Endometrium (tissue), 2 donors: ENCODE measurements at regions not wholly inside any gene's neighbourhood (a gene's known extent, or its start where the extent isn't known, plus 50 kb on each side); places are given as distances from the start of the nearest gene placed in this dataset.
A peak's percentile ranks its signal among the peaks of the same experiment; 100 is the strongest.

Source experiments
- FAIRE-seq: peaks from 2 replicates; lab custom pipeline; 2012; peaks lifted over from hg19 to GRCh38; lab: Jason Lieb, UNC
- donor health status: control.
- donor health status: control.

DNA sequence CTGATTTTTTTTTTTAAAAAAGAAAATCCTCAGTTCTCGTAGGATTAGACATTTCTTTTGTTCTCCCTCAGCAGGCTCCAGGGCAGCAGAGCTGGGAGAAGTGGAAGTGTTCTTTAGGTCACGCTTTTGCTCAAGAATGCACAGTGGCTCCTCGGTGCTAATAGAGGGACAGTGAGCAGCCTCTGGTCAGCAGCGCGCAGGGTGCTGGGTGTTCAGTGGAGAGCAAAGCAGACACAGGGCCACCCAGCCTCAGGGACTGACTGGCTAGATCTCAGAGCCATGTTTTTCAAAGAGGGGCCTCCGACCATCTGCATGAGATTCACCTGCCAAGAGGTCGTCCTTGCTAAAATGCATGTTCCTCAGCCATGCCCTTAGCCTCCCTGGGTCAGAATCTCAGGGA, 218.8 kb downstream of the HAUS1 start:
- no peak for FAIRE-seq

DNA sequence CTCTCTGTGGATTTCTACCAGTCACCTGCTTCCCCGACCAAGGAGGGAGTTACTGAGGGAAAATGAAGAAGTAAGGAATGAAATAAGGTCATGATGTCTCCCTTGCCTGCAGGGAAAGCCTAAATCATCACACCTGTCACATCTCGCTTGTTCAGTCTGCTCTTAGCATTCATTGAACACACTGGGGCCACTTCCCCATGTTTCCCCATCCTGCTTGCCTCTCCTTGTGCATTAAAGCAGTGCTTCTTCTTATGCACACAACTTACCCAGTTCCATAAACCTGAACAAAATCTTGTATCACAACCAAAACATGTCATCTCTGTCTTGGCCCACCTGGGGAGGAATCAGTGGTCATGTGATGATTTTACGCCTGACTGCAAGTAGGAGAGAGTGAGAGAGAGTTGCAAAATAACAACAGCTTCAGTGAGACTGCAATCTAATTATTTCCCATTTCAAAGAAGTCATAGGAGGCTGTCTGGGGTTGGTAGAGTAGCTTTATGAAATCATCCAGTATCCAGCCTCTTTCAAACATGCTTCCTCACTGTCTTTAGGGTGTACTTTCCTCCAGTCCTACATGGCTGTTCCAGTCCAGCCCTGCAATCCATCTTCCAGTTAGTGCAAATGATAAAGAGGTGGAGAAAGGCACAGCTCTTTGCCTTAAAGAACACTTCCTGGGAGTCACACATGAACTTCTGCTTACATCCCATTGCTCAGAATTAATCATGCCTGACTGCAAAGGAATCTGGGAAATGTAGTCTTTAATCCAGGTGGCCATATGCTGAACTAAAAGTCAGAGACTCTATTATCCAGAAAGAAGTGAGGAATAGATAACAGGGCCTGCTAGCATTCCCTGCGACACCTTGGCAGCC, 220.1 kb downstream of the HAUS1 start:
- peak; percentile 4 for FAIRE-seq

DNA sequence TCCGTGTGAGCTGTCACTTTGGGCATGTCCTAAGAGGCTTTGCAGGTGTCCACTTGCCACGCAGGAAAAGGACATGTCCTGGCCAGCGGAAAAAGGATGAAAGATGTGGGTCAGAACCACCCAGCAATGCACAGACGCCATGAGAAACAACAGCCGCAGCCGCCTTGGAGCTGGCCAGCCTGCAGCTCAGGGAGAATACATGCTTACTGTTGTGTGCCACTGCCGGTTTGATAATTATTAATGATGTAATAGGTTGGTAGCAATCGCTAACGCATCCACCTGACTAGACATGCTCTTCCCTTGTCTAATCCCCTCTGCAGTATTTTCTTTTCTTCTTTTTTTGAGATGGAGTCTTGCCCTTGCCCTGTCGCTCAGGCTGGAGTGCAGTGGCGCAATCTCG, 221.7 kb downstream of the HAUS1 start:
- no peak for FAIRE-seq

DNA sequence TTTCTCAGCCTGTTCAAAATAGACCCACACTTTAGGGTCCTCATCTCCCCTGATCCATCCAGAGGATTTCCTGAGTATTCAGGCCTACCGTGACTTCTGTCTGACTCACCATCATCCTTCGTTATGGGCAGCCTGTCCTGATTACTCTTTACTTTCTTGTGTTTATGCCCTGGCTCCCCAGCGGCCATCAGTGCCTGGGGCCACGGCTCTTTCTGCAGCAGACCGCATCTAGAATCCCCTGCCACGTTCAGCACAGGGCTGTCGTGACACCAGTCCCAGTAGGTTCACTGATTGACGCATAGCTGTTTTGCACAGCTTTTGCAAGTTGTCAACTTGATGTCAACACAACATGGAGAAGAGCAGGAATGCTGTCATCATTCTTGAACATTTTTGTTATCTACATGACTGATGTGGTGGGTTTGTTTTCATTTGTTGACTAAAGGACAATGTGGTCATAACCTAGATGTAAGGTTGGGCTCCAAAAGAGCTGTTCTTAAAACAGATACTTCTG, 225.6 kb downstream of the HAUS1 start:
- no peak for FAIRE-seq

DNA sequence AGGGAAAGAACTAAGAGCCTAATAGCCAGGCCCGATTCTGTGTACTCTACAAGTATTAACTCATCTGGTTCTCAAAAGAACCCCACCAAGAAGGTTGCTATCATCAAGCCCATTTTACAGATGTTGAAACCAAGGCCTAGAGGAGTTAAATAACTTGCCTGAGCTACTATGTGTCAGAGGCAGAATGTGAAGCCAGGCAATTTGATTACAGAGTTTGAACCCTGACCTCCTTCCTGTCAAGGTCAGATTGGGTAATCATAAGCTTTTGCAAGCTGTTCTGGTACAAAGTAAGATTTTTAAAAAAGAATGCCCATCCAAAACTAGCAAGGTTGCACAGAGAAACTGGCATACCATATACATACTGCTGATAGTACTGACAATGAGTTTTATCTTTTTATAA, 227.1 kb downstream of the HAUS1 start:
- no peak for FAIRE-seq

DNA sequence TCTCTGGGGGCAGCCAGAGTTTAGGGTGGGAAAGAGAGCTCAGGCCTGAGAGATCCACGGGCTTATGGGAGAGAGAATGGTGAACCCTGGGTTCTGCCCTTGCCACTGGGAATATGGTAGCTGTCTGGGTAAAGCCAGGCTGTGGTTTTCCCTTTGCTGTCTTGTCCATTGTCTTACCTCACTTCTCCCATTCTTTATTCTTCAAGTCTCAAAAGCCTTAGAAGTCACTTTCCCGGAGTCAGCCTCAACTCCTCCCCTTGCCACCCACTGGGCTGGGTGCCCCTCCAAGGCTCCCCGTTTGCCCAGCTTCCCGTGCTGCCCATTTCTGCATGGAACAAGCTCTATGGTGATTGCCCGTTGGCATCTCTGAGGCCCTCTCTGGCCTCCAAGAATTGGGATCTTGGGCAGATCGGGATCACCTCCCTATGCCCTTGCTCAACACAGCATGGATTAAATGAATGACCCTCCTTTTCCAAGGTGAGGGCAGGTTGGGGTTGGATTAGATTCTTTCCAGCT, 228.2 kb downstream of the HAUS1 start:
- no peak for FAIRE-seq

DNA sequence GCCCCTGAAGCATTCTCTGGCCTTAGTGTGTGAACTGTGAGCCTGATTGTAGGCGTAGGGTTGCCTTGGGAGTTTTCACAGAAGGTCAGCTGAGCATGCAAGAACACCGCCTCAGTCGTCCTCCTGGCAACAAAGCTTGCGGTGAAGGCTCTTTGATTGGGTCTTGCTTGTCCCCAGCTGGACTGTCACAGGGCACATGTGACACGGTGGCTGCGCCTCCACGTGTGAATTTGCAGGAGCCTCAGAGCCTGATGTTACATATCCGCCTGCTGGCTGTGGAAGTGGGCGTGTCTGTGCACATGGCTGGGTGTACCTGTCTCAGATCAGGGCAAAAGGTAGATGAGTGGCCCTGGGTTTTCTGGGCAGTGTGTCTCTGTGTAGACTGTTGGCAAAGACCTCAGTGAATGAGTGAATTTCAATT, 228.7 kb downstream of the HAUS1 start:
- FAIRE-seq: no peak

DNA sequence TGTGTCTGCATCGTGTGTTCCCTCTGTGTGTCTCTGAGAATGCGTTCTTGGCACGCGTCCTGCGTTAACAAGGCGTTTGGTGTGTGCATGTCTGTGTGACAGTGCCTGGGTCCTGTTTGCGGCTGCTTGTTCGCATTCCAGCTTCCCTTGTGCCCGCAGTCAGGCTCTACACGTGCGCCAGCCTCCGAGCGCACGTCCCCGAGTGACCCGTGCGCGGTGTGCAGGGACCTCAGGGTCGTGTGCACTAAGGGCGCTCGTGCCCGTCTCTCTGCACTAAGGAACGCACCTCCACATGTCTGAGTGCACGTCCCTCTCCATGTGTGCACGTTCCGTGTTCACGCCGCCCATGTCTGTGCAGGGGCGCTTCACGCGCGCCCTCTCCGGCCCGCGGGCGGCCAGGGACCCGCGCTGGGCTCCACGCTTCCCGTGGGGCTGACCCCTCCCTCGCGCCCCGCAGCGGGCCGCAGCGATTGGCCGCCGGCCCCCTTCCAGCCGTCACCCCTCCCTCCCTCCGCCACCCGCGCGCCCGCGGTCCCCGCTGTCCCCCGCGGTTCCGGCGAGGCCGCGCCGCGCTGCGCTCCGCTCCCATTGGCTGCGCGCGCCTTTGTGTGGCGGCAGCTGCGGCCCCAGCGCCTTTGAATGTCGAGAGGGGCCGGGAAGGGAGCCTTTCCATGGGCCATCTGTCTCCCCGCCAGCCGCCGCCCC, 229.4 kb downstream of the HAUS1 start:
- FAIRE-seq: no peak

DNA sequence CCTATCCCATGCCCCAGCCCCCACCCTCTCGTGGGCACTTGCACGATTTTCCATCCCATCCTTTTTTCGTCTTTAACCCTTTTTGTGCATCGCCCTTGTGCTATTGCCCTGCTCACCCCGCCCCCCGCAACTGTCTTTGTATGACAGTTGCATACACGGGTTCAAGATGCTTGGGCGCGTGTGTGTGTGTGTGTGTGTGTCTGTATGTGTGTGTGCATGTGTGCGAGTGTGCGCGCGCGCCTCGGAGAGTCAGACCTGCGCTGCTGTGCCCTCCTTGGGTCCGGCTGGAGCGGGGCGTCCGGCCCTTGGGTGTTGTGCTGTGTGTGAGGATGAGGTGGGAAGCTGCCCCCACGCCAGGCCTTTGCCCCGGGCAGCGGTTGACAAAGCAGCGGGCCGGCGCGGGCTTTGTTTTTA, 230.7 kb downstream of the HAUS1 start:
- no peak for FAIRE-seq

DNA sequence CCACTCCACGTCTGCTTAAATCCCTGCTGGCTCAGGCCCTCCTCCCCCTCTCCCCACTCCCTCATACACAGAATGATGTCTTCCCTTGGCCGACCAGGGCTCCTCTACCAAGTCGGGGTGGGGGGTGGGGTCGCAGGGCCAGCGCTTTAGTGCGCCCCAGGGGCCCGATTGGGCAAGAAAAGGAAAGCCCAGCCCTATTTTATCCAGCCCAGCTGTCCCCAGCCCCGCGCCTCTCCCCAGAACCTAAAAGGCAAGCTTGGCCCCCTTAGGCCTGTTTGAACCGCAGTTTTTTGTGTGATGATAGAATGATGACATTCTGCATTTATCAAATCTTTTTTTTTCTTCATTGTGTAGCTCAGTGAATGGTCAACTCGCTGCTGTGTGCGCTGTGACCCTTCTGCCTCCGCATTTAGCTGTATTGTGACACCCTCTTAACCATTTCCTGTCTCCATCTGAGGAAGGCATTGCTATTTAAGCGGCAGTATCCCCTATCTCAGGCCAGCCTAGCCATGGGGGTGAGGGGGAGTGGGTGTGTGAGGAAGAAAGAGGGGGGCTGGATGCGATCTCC, 231.4 kb downstream of the HAUS1 start:
- FAIRE-seq: no peak

DNA sequence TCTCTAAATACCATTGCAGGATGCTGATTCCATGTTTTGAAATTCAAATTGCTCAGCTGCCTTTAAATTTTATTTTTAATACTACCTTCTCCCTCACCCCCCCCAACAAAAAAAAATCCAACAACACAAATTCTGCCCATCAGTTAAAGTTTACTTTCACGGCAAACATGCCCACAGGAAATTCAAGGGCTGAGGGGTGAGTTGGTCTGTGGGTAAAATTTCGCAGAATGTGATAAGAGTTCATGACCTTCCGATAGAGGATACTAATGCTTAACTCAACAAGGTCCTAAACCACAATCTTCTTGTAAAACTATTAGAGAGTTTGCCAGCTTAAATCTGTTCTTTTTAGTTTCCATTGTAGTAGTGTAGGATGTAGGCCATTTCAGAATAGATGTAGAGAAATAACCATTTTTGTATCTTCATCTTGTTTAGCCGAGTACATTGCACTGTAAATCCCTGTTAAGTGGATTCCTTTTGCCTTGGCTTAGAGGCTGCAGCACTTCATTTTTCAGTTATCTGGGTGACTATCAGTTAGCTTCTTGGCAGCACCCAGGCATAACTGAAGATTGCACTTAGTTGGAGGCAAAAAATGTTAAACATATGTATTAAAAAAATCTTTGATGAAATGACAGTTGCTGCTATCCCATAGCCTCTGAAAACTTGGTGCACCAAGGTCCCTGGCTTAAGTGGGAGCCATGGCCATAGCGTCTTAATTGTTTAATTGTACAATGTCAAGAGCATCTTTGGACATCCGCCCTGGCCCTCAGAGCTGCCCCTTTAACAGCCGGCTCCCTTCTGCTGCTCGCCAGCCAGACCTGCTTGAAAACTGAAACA, 232.3 kb downstream of the HAUS1 start:
- FAIRE-seq: no peak

DNA sequence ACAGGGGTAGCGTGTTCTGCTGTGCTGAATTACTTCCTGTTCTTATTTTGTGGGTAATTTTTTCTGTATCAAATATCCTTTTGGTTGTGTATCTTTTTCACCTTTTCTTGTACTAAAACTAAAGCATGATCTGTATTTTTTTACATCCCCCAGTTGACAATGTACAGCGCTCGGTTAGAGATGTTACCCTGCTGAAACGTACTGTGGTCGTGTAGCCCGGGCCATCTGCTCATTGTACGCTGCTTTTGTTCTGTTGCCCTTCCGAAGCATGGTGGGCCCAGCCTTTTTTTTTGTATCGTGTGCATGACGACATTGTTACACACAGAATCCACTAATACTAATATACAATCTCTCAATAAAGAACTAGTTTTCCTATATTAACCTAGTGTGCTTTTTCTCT, 233.1 kb downstream of the HAUS1 start:
- FAIRE-seq: no peak

DNA sequence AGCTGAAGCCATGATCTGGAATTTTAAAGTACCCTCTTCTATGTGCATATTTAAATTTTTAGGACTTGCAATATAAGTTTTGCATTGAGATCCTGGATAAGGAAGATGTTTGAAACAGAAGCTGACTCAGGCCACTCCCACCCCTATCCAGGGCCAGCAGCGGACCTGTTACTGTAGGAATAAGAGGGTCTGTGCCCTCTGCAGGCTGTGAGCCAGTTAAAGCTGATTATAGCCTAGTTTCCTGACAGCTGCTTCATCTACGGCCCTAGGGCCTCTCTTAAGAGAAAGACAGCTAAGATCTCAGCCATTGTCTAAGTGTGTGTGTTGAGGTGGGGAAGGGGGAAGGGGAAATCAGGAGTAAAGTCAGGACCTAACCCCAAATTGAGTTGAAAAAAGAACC, 234.0 kb downstream of the HAUS1 start:
- no peak for FAIRE-seq

DNA sequence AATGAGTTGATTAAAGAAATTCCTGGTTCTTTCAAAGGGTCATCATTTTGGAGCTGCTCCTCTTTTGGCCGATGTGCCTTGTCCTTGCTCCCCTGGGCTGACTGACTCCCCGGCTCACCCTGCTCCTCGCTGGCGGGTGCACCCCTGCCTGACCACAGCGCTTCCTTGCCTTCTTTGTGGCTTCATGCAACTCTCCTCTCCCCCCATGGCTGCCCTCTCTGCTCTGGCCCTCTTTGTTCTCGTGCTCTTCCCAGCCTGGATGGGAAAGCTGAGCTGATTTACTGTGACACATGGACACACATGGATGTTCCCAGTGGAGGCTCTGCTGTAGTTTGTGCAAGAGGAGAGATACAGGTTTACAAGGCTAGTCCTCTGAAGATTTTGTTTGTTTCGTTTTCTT, 234.6 kb downstream of the HAUS1 start:
- no peak for FAIRE-seq

DNA sequence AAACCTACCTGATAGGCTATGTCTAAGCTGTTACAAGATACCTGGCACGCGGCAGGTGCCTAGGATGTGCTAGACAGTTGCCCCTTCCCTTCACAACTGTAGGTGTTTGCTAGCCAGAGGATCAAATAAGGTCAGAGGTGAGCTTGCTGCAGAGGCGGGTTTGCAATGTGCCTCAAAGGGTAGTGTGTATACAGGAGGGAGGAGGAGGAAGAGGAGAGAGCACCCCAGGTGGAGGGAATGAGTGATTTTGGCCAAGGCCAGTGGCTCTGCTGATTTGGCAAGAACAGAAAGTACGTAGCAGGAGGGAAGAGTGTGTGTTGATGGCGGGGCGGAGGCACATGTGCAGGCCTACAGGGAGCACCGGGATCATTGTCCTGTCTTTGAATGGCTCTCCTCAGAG, 236.5 kb downstream of the HAUS1 start:
- FAIRE-seq: no peak

DNA sequence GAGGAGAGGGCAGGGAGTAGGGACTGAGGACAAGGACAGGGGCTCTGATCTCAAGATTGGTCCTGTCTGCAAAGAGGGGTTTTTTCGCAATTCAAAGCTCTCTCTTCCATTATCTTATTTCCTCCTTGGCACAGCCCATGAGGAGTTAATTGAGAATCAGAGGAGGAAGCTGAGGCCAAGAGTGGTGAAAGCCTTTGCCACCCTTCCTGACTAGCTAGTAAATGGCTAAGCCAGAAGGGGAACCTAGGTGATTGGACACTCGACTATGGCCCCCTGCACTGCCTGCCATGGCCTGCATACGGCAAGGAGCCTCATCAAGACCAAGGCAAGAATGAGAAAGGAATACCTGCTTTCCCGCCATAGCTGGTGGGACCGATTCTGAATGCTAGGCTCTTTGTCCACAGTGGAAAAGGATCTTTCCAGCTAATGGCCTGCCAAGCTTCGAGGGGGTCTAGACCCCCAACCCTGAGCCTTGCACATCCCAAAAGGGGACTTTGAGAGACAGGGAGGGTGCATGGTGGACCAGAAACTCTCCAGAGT, 237.9 kb downstream of the HAUS1 start:
- no peak for FAIRE-seq

DNA sequence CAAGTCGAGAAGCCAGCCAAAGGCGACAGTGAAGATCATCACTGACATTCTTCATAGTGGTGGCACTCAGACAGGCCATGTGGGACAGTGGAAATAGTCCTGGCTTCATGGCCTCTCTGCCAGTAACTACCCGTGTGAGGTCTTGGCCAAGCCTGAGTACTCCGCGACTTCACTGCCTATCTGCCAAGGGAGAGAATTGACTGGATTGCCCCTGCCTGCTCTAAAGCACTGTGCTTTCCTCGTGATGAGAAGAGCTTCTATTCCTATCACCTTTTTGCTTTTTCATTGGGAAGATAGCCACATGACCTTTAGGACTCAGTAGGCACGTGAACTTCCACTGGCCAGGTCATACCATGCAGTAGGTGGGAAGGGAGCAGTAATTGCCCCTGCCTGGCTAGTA, 239.3 kb downstream of the HAUS1 start:
- no peak for FAIRE-seq

DNA sequence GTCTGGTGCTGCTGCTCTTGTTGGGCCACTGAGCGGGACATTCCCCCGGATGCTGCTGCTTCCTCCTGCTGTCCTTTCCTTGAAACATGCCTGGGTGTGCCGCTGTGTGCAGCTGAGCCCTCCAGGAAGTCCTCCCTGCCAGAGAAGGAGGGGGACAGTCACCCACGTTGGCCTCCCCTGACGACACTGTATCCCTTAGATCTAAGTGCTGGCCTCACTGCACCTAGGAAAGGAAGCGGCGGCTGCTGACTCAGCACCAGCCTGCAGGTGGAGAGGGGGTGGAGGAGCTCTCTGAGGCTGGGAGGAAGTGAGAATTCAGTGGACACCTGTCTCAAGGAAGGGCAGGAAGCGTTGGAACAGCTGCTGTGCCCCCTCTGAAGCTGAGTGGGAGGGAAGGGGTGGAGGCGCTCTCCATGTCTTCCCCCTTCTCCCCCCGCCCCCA, 239.8 kb downstream of the HAUS1 start:
- no peak for FAIRE-seq

DNA sequence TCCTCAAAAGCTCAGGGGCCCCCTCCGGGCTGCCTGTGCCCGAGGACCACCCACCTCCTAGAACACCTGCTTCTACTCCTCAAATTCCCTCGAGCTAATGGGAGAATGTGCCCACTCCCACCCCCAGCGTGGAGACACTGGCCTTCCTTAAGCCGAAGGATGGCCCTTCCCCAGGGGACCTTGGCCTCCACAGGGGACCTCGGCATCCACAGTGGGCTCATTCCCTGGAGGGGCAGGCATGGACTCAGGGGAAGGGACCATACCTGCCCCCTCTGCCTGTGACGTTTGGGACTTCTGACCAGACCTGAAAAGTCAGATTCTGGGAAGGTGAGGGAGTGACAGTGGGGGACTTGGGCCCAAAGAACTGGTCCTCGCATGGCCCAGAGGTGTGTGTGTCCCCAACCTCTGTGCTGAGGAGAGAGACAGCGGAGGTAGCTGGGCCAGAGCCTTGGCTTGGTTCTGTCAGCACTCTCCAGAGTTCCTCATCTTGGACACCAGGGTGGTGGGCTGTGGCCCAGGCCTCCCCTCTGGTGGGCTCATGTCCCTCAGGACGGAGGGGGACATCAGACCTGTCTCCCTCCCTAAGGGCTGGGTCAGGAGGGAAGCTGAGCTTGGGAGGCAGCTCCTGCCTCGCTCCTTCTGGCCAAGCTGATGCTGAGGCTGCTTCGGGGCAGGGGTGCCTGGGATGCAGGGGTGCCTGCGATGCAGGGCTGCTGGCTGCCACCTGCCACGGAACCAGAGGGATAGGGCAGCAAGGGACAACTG, 240.4 kb downstream of the HAUS1 start:
- no peak for FAIRE-seq

DNA sequence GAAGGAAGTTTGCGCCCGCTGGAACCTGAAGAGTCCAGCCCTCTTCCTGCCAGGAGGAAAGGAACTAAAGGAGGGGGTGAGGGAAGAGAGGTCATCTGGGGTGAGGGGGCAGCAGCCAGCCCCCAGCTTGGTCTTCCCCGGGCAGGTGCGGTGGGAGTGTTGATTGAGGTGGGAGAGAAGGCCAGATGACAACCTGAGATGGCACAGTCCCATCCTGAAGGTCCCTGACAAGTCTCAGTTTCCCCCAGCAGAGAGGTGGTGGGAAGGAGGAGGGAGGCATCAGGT, 240.9 kb downstream of the HAUS1 start:
- no peak for FAIRE-seq

DNA sequence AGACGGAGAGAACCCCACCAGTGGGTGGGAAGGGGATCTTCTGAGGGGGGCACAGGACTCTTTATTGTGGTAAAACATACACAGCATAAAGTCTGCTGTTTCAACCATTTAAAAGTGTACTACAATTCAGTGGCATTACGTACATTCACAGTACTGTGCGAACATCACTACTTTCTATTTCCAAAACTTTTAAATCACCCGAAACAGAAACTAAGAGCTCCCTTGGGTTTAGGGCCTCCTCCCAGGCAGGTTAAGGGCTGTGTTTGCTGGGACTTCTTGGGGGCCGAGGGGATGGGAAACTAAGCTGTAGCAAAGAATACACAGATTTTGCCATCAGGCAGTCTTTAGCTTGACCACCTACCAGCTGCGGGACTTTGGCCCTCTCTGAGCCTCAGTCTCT, 242.0 kb downstream of the HAUS1 start:
- FAIRE-seq: no peak
